ENCODE measurements at regions not wholly inside any gene's neighbourhood (a gene's known extent, or its start where the extent isn't known, plus 50 kb on each side); places are given as distances from the start of the nearest gene placed in this dataset.
"Not testable (repeated sequence)": the region's sequence is repeated elsewhere in the genome, so short reads cannot be mapped to it uniquely, and the experiment has no call there.

DNA sequence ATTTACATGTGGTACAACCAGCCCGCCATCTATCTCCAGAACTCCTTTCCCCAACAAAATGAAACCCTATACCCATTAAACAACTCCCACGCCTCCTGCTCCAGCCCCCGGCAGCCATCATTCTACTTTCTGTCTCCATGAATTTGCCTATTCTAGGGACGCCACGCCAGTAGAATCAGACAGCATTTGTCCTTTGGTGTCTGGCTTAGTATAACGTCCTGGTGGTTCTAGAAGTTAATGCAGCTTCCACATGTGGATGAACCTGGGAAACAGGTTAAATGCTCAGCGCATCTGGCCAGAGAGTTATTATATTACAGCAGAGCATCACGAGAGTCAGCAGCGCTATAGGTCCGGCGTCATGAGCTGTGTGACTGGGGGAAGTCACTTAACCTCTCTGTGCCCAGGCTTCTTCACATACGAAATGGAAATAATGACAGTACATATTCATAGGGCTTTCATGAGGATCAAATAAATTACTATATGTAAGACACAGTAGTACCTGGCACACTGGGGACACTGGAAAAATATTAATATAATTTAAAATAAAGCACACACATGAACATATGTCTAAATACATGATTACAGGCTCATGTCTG is 178.7 kb upstream of the TAB2 start:
- in situ Hi-C loops (cut with MboI; ENCODE audit: low pct_unique_long_range_greater_than_20kb in 2 of 9, low sequenced_read_pairs in 9 of 9, unreplicated experiment in 9 of 9) = no loop called here
- Histone ChIP-seq H3K27ac (no peak overlapping the region), H3K4me1 (replicated peaks in 1 of 2) (no peaks in the 10 kb centered on the region), H3K4me3 (no peak overlapping the region)
- WGBS, 10 experiments = 75 to 100% (median 94%) methylated on average over 1 to 12 of the region's 12 CpGs
- no peak for ATAC-seq (replicated peaks in 6 of 8)

DNA sequence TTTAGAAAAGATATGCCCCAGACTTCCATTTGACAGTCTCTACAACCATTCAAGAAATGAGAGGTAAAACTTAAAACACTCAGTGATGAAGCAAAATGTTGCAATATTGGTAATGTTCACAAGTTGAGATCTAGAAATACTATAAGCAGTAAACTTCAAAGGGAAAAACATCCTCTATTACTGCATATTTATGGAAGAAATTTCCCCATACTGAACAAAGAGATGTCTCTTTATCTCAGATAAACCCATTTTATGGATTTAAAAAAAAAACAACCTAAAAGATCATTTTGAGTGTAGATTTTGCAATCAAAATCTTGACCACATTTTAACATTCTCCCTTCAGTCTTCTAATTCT is 177.8 kb upstream of the TAB2 start:
- in situ Hi-C loops (cut with MboI; ENCODE audit: low pct_unique_long_range_greater_than_20kb in 2 of 9, low sequenced_read_pairs in 9 of 9, unreplicated experiment in 9 of 9) = no loop called here
- ATAC-seq (replicated peaks in 6 of 8) = no peak
- Histone ChIP-seq H3K4me3 (no peak overlapping the region), H3K27ac (no peak overlapping the region), H3K4me1 (replicated peaks in 1 of 2) (no peaks in the 10 kb centered on the region)

DNA sequence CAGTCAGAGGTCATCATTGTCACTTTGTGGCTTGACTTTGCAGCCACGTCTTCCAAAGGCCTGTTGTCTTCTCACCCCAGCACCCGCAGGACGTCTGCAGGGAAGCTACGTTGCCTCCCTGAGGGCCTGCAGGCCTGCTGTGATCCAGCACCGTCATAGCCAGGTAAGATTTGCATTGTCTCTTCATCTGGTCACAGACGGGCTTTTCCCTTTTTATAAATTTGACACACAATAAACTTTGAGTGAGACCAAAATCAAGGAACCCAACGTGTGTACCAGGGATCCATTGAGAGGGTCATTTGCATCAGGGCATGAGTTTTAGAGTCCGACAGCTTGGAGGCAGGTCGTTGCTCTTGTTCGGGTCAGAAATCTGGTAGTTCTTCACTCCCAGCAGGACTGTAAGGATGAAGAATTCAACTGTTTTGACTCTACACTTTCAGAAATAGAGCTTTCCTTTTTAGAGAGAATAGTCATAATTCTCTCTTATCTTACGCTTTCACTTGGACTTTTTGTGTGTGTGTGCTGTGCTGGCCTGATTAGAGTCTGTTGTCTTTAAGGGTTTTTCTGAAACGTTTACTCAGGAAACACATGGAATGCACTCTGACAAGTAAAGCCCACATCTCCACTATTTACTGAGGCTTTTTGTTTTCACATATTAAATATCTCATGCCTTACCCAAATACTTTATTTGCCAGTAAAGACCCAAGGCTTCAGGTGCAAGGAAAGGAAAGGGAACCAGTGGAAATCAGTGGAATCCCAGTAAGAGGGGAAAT is 177.2 kb upstream of the TAB2 start:
- H3K27ac ChIP-seq = no peak overlapping the region
- H3K4me1 ChIP-seq (replicated peaks in 1 of 2) = no peaks in the 10 kb centered on the region
- no peak overlapping the region for H3K4me3 ChIP-seq
- in situ Hi-C loops (cut with MboI; ENCODE audit: low pct_unique_long_range_greater_than_20kb in 2 of 9, low sequenced_read_pairs in 9 of 9, unreplicated experiment in 9 of 9) = no loop called here
- ATAC-seq (replicated peaks in 6 of 8) = no peak
- 27 to 81% (median 65%) methylated on average over 3 to 8 of the region's 12 CpGs; no CpG with 5 or more reads in 1 of the 10 experiments for WGBS, 10 experiments

- H3K27ac ChIP-seq = no peak overlapping the region
- in situ Hi-C loops (cut with MboI; ENCODE audit: low pct_unique_long_range_greater_than_20kb in 2 of 9, low sequenced_read_pairs in 9 of 9, unreplicated experiment in 9 of 9) = no loop called here
- no peak overlapping the region for H3K4me3 ChIP-seq
- no peaks in the 10 kb centered on the region for H3K4me1 ChIP-seq (replicated peaks in 1 of 2)
- WGBS, 10 experiments = 90 to 100% (median 100%) methylated on average over 1 of the region's 1 CpG; no CpG with 5 or more reads in 1 of the 10 experiments
- ATAC-seq (replicated peaks in 6 of 8) = no peak
These were observed 176.6 kb upstream of the TAB2 start for GRCh38 chr6:149140910-149141290.

GRCh38 chr6:149142924-149143429 is 174.5 kb upstream of the TAB2 start:
- H3K4me1 ChIP-seq (replicated peaks in 1 of 2) = no peaks in the 10 kb centered on the region
- 14 to 100% (median 92%) methylated on average over 1 to 2 of the region's 2 CpGs; no CpG with 5 or more reads in 1 of the 10 experiments for WGBS, 10 experiments
- no peak for ATAC-seq (replicated peaks in 6 of 8)
- in situ Hi-C loops (cut with MboI; ENCODE audit: low pct_unique_long_range_greater_than_20kb in 2 of 9, low sequenced_read_pairs in 9 of 9, unreplicated experiment in 9 of 9) = no loop called here
- H3K4me3 ChIP-seq = no peak overlapping the region
- no peak overlapping the region for H3K27ac ChIP-seq

GRCh38 chr6:149145800-149146199 is 171.7 kb upstream of the TAB2 start:
- H3K4me3 ChIP-seq; in situ Hi-C loops (cut with MboI; ENCODE audit: low pct_unique_long_range_greater_than_20kb in 2 of 9, low sequenced_read_pairs in 9 of 9, unreplicated experiment in 9 of 9); ATAC-seq (replicated peaks in 6 of 8); H3K27ac ChIP-seq; H3K4me1 ChIP-seq (replicated peaks in 1 of 2): not testable (repeated sequence)

DNA sequence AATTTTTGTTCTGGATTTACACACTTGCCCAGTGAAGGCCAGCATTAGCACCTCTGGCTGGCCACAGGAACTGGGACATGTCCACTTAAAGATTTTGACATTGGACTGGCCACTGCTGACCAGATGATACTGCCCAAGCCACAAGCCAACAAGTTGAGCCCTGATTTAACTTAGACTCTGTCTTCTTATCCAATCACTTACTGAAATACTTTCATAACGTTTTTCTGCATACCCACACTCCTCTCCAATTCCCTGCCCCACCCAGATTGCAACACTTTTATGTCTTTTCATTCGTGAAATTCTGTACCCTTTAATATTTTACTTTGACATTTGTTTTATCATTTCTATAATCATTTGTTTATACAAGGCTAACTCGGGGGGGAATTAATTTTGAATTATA is 170.3 kb upstream of the TAB2 start:
- in situ Hi-C loops (cut with MboI; ENCODE audit: low pct_unique_long_range_greater_than_20kb in 2 of 9, low sequenced_read_pairs in 9 of 9, unreplicated experiment in 9 of 9) = no loop called here
- no peak overlapping the region for H3K27ac ChIP-seq
- WGBS, 10 experiments = 0 to 71% (median 21%) methylated on average over 1 to 3 of the region's 3 CpGs
- H3K4me3 ChIP-seq = no peak overlapping the region
- ATAC-seq (replicated peaks in 6 of 8) = peak in 3 of 8 experiments; percentile 34 to 99 (median 98)
- no peaks in the 10 kb centered on the region for H3K4me1 ChIP-seq (replicated peaks in 1 of 2)

DNA sequence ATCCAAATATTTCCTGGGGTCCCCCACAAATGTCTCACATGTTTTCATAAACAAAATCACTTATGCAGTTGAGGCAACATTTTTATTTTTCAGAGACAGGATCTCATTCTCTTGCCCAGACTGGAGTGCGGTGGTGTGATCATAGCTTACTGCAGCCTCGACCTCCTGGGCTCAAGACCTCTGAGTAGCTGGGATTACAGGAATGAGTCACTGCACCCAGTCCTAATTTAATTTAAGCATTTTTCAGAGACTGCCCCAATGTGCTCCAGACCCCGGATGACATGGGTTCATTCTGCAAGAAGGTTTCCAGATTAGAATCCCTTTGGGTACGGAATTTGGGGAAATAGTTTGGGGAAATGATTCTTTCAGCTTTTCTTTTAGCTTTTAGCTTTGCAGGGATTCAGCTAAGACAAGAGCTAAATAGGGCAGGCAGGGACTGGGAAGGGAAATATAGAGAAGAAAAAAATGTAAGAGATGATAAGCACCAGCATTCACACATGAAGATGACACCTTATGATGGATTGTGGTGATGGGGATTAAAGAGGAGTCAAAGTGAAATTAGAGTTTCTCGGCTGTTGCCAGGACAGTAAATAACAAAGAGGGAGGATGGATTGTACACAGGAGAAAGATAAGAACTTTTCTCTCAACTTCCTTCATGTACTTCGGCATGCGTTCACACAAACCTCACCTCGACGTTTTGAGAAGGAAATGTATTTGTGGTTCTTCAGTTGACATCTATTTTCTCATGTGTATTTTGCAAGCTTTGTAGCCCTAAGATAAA is 169.4 kb upstream of the TAB2 start:
- Histone ChIP-seq H3K4me1 (replicated peaks in 1 of 2) (no peaks in the 10 kb centered on the region), H3K27ac (no peak overlapping the region), H3K4me3 (no peak overlapping the region)
- in situ Hi-C loops (cut with MboI; ENCODE audit: low pct_unique_long_range_greater_than_20kb in 2 of 9, low sequenced_read_pairs in 9 of 9, unreplicated experiment in 9 of 9) = no loop called here
- no peak for ATAC-seq (replicated peaks in 6 of 8)
- WGBS, 10 experiments = 68 to 96% (median 90%) methylated on average over 4 to 9 of the region's 9 CpGs

DNA sequence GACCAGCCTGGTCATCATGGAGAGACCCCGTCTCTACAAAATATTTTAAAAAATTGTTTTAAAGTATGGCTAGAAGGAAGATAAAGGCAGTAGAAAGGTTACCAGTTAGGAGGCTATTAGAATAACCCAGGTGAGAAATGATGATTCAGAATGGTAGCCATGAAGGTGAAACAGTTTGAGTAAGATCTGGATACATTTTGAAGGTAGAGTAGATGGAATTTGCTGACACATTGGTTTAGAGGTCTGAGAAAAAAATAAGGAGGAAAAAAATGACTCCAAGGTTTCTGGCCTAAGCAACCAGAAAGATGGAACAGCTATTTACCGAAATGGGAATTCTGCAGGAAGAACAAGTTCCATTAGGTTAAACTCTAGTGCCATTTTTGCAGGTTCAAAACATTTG is 167.9 kb upstream of the TAB2 start:
- H3K4me1 ChIP-seq (replicated peaks in 1 of 2) = no peaks in the 10 kb centered on the region
- H3K27ac ChIP-seq = no peak overlapping the region
- 20 to 100% (median 89%) methylated on average over 1 to 2 of the region's 2 CpGs; no CpG with 5 or more reads in 1 of the 10 experiments for WGBS, 10 experiments
- no peak overlapping the region for H3K4me3 ChIP-seq
- in situ Hi-C loops (cut with MboI; ENCODE audit: low pct_unique_long_range_greater_than_20kb in 2 of 9, low sequenced_read_pairs in 9 of 9, unreplicated experiment in 9 of 9) = no loop called here
- ATAC-seq (replicated peaks in 6 of 8) = no peak

GRCh38 chr6:149150301-149150700 is 167.2 kb upstream of the TAB2 start:
- Histone ChIP-seq H3K27ac (no peak overlapping the region), H3K4me1 (replicated peaks in 1 of 2) (no peaks in the 10 kb centered on the region), H3K4me3 (no peak overlapping the region)
- in situ Hi-C loops (cut with MboI; ENCODE audit: low pct_unique_long_range_greater_than_20kb in 2 of 9, low sequenced_read_pairs in 9 of 9, unreplicated experiment in 9 of 9) = no loop called here
- ATAC-seq (replicated peaks in 6 of 8) = no peak
- 20 to 84% (median 64%) methylated on average over 1 to 4 of the region's 4 CpGs; no CpG with 5 or more reads in 3 of the 10 experiments for WGBS, 10 experiments

DNA sequence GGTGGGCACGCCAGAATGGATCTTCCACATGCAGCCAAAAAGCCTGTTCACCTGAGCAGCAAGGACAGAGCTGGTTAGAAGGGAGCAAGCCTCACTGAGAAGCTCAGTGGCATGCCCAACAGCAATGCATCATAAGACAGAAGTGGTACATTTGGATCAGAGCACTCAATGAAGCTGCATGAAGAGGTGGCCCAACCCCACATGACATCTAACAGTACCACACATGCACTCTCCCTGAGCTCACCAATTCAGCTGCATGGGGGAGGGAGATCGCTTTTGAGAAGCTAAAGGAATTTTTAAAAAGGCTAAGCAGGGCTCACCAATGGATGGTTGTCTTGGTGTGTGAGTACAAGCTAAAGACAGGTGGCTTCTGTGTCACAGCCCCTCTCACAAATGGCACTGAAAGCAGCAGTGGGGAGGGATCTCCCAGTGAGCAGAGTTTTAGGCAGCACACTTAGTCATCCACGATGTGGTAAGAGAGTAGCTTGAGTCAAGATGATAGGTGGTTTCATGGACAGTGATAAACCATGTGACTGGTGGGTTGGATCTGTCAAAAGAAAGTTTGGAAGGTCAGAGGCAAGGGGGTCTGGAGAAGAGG is 166.6 kb upstream of the TAB2 start:
- 0 to 63% (median 60%) methylated on average over 1 to 2 of the region's 3 CpGs; no CpG with 5 or more reads in 5 of the 10 experiments for WGBS, 10 experiments
- Histone ChIP-seq H3K4me1 (replicated peaks in 1 of 2) (no peaks in the 10 kb centered on the region), H3K27ac (no peak overlapping the region), H3K4me3 (no peak overlapping the region)
- no peak for ATAC-seq (replicated peaks in 6 of 8)
- in situ Hi-C loops (cut with MboI; ENCODE audit: low pct_unique_long_range_greater_than_20kb in 2 of 9, low sequenced_read_pairs in 9 of 9, unreplicated experiment in 9 of 9) = no loop called here

DNA sequence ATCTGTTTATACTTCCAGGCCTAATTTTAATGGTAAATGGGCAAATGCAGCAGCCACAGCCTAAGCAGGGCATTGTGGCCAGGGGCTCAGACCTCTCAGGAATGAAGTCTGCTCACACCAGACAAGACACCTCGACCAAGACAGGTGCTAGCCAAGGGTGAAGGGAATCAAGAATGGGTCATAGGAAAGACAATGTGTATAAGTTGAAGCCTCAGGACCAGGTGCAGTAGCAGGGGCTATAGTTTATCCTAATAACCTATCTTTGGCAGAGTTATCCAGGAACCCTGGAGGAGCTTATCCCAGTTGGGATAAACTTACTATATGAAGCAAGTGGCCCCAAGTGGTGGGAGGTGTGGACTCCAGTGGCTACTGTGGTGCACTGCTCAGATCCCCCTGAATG is 165.0 kb upstream of the TAB2 start:
- Histone ChIP-seq H3K4me1 (replicated peaks in 1 of 2) (no peaks in the 10 kb centered on the region), H3K27ac (no peak overlapping the region), H3K4me3 (no peak overlapping the region)
- 0 to 80% (median 20%) methylated on average over 1 of the region's 1 CpG; no CpG with 5 or more reads in 5 of the 10 experiments for WGBS, 10 experiments
- ATAC-seq (replicated peaks in 6 of 8) = no peak
- in situ Hi-C loops (cut with MboI; ENCODE audit: low pct_unique_long_range_greater_than_20kb in 2 of 9, low sequenced_read_pairs in 9 of 9, unreplicated experiment in 9 of 9) = no loop called here

DNA sequence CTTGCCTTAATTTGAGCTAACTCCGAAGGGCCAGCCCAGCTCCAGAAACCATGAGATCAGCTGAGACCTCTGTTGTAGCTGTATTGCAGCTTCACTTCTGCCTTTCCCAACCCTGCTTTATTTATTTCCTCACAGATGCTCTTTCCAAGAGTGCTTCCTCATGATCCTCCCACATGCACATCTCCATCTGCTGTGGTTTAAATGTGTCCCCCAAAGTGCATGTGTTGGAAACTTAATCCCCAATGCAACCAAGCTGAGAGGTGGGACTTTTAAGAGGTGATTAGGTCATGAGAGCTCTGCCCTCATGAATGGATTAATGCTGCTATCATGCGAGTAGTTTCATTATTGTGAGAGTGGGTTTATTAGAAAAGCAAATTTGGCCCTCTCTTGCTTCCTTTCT is 164.4 kb upstream of the TAB2 start:
- Histone ChIP-seq H3K4me3 (no peak overlapping the region), H3K4me1 (replicated peaks in 1 of 2) (no peaks in the 10 kb centered on the region), H3K27ac (no peak overlapping the region)
- no peak for ATAC-seq (replicated peaks in 6 of 8)
- in situ Hi-C loops (cut with MboI; ENCODE audit: low pct_unique_long_range_greater_than_20kb in 2 of 9, low sequenced_read_pairs in 9 of 9, unreplicated experiment in 9 of 9) = no loop called here
- 40 to 100% methylated on average over 1 of the region's 2 CpGs; no CpG with 5 or more reads in 8 of the 10 experiments for WGBS, 10 experiments

Measured in motor neuron (in vitro differentiated cells).